GM12878 (cell line): ENCODE measurements at regions not wholly inside any gene's neighbourhood (a gene's known extent, or its start where the extent isn't known, plus 50 kb on each side); places are given as distances from the start of the nearest gene placed in this dataset.

Experiments used
- ATAC-seq: fragments of 200-7000 bp; cut with Tn5 transposase; 3 replicates; pipeline ENCODE4 v1.9.1; 2020; ENCODE audit warnings: mild to moderate bottlenecking, moderate library complexity
- BruUV-seq: library from RNA; stranded (reverse); fragments of 400-500 nt; replicated peaks from 2 replicates; lab custom pipeline; 2021; lab: Mats Ljungman, UMichigan
- CTCF ChIA-PET: fragments of 300-600 bp; sonication (Branson Sonifier 250); formaldehyde crosslinking; extraction: SDS; loops from one replicate; lab custom pipeline; 2021; ENCODE audit warnings: inconsistent platforms; lab: Yijun Ruan, JAX
- POLR2A ChIA-PET: fragments of 350-600 bp; formaldehyde crosslinking; extraction: SDS; loops from one replicate; lab custom pipeline; 2021; ENCODE audit warnings: inconsistent platforms; lab: Charles Lee
- RAD21 ChIA-PET: fragments of 300-600 bp; sonication (Branson Sonifier 250); formaldehyde crosslinking; loops from one replicate; lab custom pipeline; 2023; ENCODE audit warnings: antibody characterized with exemption; ENCODE audit not compliant: unreplicated experiment; lab: Charles Lee
- SMC1A ChIA-PET: fragments of 300-600 bp; sonication (Branson Sonifier 250); formaldehyde crosslinking; loops from one replicate; lab custom pipeline; 2023; ENCODE audit not compliant: unreplicated experiment, uncharacterized antibody; lab: Charles Lee
- DNase-seq: peaks from one replicate; pipeline ENCODE4 v3.0.0-alpha.2; 2011; ENCODE audit warnings: low read depth, low spot score
- FAIRE-seq: peaks from 3 replicates; lab custom pipeline; 2011; peaks lifted over from hg19 to GRCh38; lab: Jason Lieb, UNC
- H2AFZ ChIP-seq: 2 replicates; pipeline ENCODE4 v1.6.0; 2011; ENCODE audit warnings: low read depth, low read length, control low read depth; ENCODE audit not compliant: control insufficient read depth
- H3K27ac ChIP-seq: 2 replicates; pipeline ENCODE4 v1.5.1; 2011; ENCODE audit warnings: control low read depth; ENCODE audit not compliant: control insufficient read depth, insufficient read depth
- H3K27me3 ChIP-seq, 2 experiments: replicated peaks in 1 of 2; 2 replicates each; pipeline versions ENCODE4 v1.6.0 to v1.6.1; 2011; ENCODE audit warnings: low read length in 1 of 2; ENCODE audit not compliant: control insufficient read depth in 2 of 2, insufficient read depth in 2 of 2
- H3K36me3 ChIP-seq, 2 experiments: 2 replicates each; pipeline ENCODE4 v1.5.1; 2011; ENCODE audit warnings: low read length in 1 of 2; ENCODE audit not compliant: control insufficient read depth in 2 of 2, insufficient read depth in 2 of 2
- H3K4me1 ChIP-seq: 2 replicates; pipeline ENCODE4 v1.6.1; 2011; ENCODE audit warnings: mild to moderate bottlenecking, low read length, moderate library complexity, mixed read lengths; ENCODE audit not compliant: control insufficient read depth, insufficient read depth
- H3K4me2 ChIP-seq: 2 replicates; pipeline ENCODE4 v1.6.0; 2011; ENCODE audit warnings: control low read depth; ENCODE audit not compliant: control insufficient read depth, insufficient read depth
- H3K4me3 ChIP-seq: fragments of 200-600 bp; sonication (generic); 2 replicates; pipeline ENCODE4 v1.5.1; 2016
- H3K79me2 ChIP-seq: 2 replicates; pipeline ENCODE4 v1.6.0; 2011; ENCODE audit warnings: low read length; ENCODE audit not compliant: control insufficient read depth, insufficient read depth
- H3K9ac ChIP-seq: 2 replicates; pipeline ENCODE4 v1.8.0; 2011; ENCODE audit warnings: low read length, control low read depth, mixed read lengths; ENCODE audit not compliant: control insufficient read depth, insufficient read depth
- H3K9me3 ChIP-seq: replicated peaks from 3 replicates; pipeline ENCODE4 v1.5.1; 2011; ENCODE audit warnings: mild to moderate bottlenecking, low read length; ENCODE audit not compliant: control insufficient read depth, insufficient read depth
- H4K20me1 ChIP-seq: 2 replicates; pipeline ENCODE4 v1.6.0; 2011; ENCODE audit not compliant: control insufficient read depth, insufficient read depth
- ATF7 ChIP-seq: fragments of 450-650 bp; IDR thresholded peaks from 2 replicates; pipeline ENCODE4 v1.6.1; 2016; ENCODE audit warnings: low read depth, mild to moderate bottlenecking
- BCL11A ChIP-seq: IDR thresholded peaks from 2 replicates; pipeline ENCODE4 v1.6.1; 2011; ENCODE audit warnings: low read depth, low read length
- BRCA1 ChIP-seq: IDR thresholded peaks from 2 replicates; pipeline ENCODE4 v1.6.1; 2011; ENCODE audit warnings: low read depth, low read length, improper control_type of control experiment
- EZH2 ChIP-seq: IDR thresholded peaks from 2 replicates; pipeline ENCODE4 v1.6.1; 2012; ENCODE audit warnings: low read depth, mild to moderate bottlenecking, control low read depth, inconsistent platforms, low read length, borderline replicate concordance; ENCODE audit not compliant: control insufficient read depth
- FOXK2 ChIP-seq: fragments of 450-650 bp; IDR thresholded peaks from 2 replicates; pipeline ENCODE4 v1.6.1; 2017; ENCODE audit warnings: mild to moderate bottlenecking, moderate library complexity
- KDM1A ChIP-seq: fragments of 200-600 bp; sonication (generic); IDR thresholded peaks from 2 replicates; pipeline ENCODE4 v1.6.1; 2016; ENCODE audit warnings: borderline replicate concordance
- MEF2B ChIP-seq: fragments of 450-650 bp; IDR thresholded peaks from 2 replicates; pipeline ENCODE4 v1.6.1; 2018; ENCODE audit warnings: mild to moderate bottlenecking, moderate library complexity; ENCODE audit not compliant: partially characterized antibody, poor library complexity, severe bottlenecking
- MLLT1 ChIP-seq: fragments of 450-650 bp; IDR thresholded peaks from 2 replicates; pipeline ENCODE4 v1.6.1; 2016; ENCODE audit warnings: mild to moderate bottlenecking
- NBN ChIP-seq: fragments of 450-650 bp; IDR thresholded peaks from 2 replicates; pipeline ENCODE4 v1.6.1; 2016
- NR2F1 ChIP-seq: fragments of 450-650 bp; conservative IDR thresholded peaks from 2 replicates; pipeline ENCODE4 v1.6.1; 2017; ENCODE audit warnings: mild to moderate bottlenecking
- RCOR1 ChIP-seq: conservative IDR thresholded peaks from 2 replicates; pipeline ENCODE4 v1.6.1; 2012; ENCODE audit warnings: low read depth, low read length, improper control_type of control experiment
- RUNX3 ChIP-seq: IDR thresholded peaks from 2 replicates; pipeline ENCODE4 v1.6.1; 2012; ENCODE audit warnings: low read length, inconsistent platforms
- SMC3 ChIP-seq: IDR thresholded peaks from 2 replicates; pipeline ENCODE4 v1.6.1; 2011; ENCODE audit warnings: low read length, improper control_type of control experiment, borderline replicate concordance
- TCF12 ChIP-seq: IDR thresholded peaks from 2 replicates; pipeline ENCODE4 v1.6.1; 2011; ENCODE audit warnings: low read depth, mild to moderate bottlenecking, low read length
- ZBED1 ChIP-seq: IDR thresholded peaks from 2 replicates; pipeline ENCODE4 v1.6.1; 2016; ENCODE audit warnings: borderline replicate concordance
- ZNF207 ChIP-seq: fragments of 450-650 bp; IDR thresholded peaks from 2 replicates; pipeline ENCODE4 v1.6.1; 2014; ENCODE audit warnings: antibody characterized with exemption, mild to moderate bottlenecking, borderline replicate concordance
- WGBS: methylation state at CpG from one replicate; pipeline ENCODE4 v1.1.6; 2016; ENCODE audit warnings: low lambda C conversion rate; ENCODE audit not compliant: insufficient replicate concordance, insufficient coverage; ENCODE audit errors: missing lambda C conversion rate; 5-methylcytosine and 5-hydroxymethylcytosine counted together
- in situ Hi-C: fragments of 300-500 bp; cut with MboI; formaldehyde crosslinking; loops from 9 replicates; pipeline ENCODE4 v1.14.3; 2018; ENCODE audit warnings: mixed read lengths
- intact Hi-C: fragments of 100-400 bp; cut with micrococcal nuclease; formaldehyde crosslinking; loops from one replicate; pipeline ENCODE4 v1.14.2; 2022; ENCODE audit not compliant: unreplicated experiment

GRCh38 chr14:98146416-98146815, 1125.6 kb downstream of the BCL11B start:
- POLR2A ChIA-PET: interaction anchor here (1.4 kb wide), 1 partner anchor 26 kb away, joined by 3 read pairs; no protein-coding TSS in a partner anchor
- Histone ChIP-seq H3K27me3 (no peaks in the 10 kb centered on the region), H3K9me3 (no peaks in the 10 kb centered on the region), H3K9ac (no peak overlapping the region), H3K27ac (no peak overlapping the region), H3K79me2 (no peaks in the 10 kb centered on the region), H3K4me3 (no peak overlapping the region), H3K4me1 (no peaks in the 10 kb centered on the region), H3K4me2 (no peak overlapping the region), H4K20me1 (no peaks in the 10 kb centered on the region), H3K36me3 (no peaks in the 10 kb centered on the region), H2AFZ (no peak overlapping the region)
- CTCF ChIA-PET: interaction anchor here (0.9 to 1.5 kb wide), 2 partner anchors 13 to 54 kb away, joined by 3 to 4 read pairs; no protein-coding TSS in a partner anchor
- no TSS peak for BruUV-seq
- SMC1A ChIA-PET: interaction anchor here (0.6 to 18.4 kb wide), 10 partner anchors 8 to 1762 kb away, joined by 3 to 461 read pairs (median 3); no protein-coding TSS in a partner anchor
- ATAC-seq (no peak), DNase-seq (no peak), FAIRE-seq (no peak)
- 34% methylated on average over 5 of the region's 5 CpGs for WGBS
- intact Hi-C loops: no loop called here
- TF ChIP-seq MEF2B: no peak
- TF ChIP-seq ATF7: no peak
- TF ChIP-seq FOXK2: no peak
- RAD21 ChIA-PET: interaction anchor here (8.0 kb wide), 1 partner anchor 24 kb away, joined by 91 read pairs; no protein-coding TSS in a partner anchor
- in situ Hi-C loops: loop anchor here (25.0 kb wide), 1 partner anchor 1116 kb away; the partner anchor contains the start of gene BCL11B

- Histone ChIP-seq H3K4me3 (no peak overlapping the region), H4K20me1 (no peaks in the 10 kb centered on the region), H2AFZ (no peak overlapping the region), H3K9me3 (no peaks in the 10 kb centered on the region), H3K9ac (no peak overlapping the region), H3K79me2 (no peaks in the 10 kb centered on the region), H3K4me2 (no peak overlapping the region), H3K27ac (no peak overlapping the region), H3K27me3 (no peaks in the 10 kb centered on the region), H3K36me3 (no peaks in the 10 kb centered on the region), H3K4me1 (no peaks in the 10 kb centered on the region)
- ChIA-PET SMC1A (interaction anchor here (4.0 kb wide), 1 partner anchor 13 kb away, joined by 22 read pairs; no protein-coding TSS in a partner anchor), RAD21 (interaction anchor here (1.2 to 2.2 kb wide), 2 partner anchors 15 to 18 kb away, joined by 3 to 6 read pairs; no protein-coding TSS in a partner anchor), CTCF (no interaction called here), POLR2A (interaction anchor here (1.0 kb wide), 1 partner anchor 38 kb away, joined by 3 read pairs; no protein-coding TSS in a partner anchor)
- no peak for ATAC-seq
- in situ Hi-C loops: no loop called here
- BruUV-seq: no TSS peak
- intact Hi-C loops: no loop called here
- 74% methylated on average over 4 of the region's 4 CpGs for WGBS
- no peak for DNase-seq
- no peak for FAIRE-seq
- no peak for TF ChIP-seq NBN
- no peak for TF ChIP-seq NR2F1
- no peak for TF ChIP-seq BCL11A
- no peak for TF ChIP-seq RCOR1
- TF ChIP-seq TCF12: no peak
- TF ChIP-seq ZNF207: no peak
- TF ChIP-seq EZH2: no peak
- TF ChIP-seq SMC3: no peak
- TF ChIP-seq RUNX3: no peak
- no peak for TF ChIP-seq MLLT1
- no peak for TF ChIP-seq BRCA1
- TF ChIP-seq ZBED1: no peak
- TF ChIP-seq KDM1A: no peak
Observed at GRCh38 chr14:98154254-98154653, 1117.7 kb downstream of the BCL11B start.
